GM12892 (cell line): ENCODE measurements at regions not wholly inside any gene's neighbourhood (a gene's known extent, or its start where the extent isn't known, plus 50 kb on each side); places are given as distances from the start of the nearest gene placed in this dataset.

Experiments used
- POLR2A ChIP-seq: IDR thresholded peaks from 2 replicates; pipeline ENCODE4 v1.6.1; 2011; ENCODE audit warnings: low read depth, low read length, control low read depth
- POLR2AphosphoS5 ChIP-seq: IDR thresholded peaks from 2 replicates; pipeline ENCODE4 v1.6.1; 2011; ENCODE audit warnings: low read depth, low read length, control low read depth
- TAF1 ChIP-seq: IDR thresholded peaks from 2 replicates; pipeline ENCODE4 v1.6.1; 2011; ENCODE audit warnings: low read depth, mild to moderate bottlenecking, control low read depth, low read length, borderline replicate concordance

- no peak for TF ChIP-seq POLR2AphosphoS5
- TF ChIP-seq TAF1 = no peak
- no peak for TF ChIP-seq POLR2A
These were observed 342.0 kb downstream of the SIPA1L2 start for GRCh38 chr1:232287676-232288569.
